A549 (cell line): ENCODE measurements at regions not wholly inside any gene's neighbourhood (a gene's known extent, or its start where the extent isn't known, plus 50 kb on each side); places are given as distances from the start of the nearest gene placed in this dataset.

Experiments used
- CEBPB ChIP-seq, 2 experiments: fragments of >200 bp in 1 of 2; sonication (Bioruptor Twin) in 1 of 2; formaldehyde crosslinking in 1 of 2; IDR thresholded peaks; 2 replicates each; pipeline ENCODE4 v1.6.1; 2012 to 2016
- JUNB ChIP-seq: fragments of >200 bp; sonication (Bioruptor Twin); formaldehyde crosslinking; IDR thresholded peaks from 2 replicates; pipeline ENCODE4 v1.6.1; 2016
- MAFK ChIP-seq: fragments of 450-650 bp; IDR thresholded peaks from 2 replicates; pipeline ENCODE4 v1.6.1; 2014; ENCODE audit not compliant: partially characterized antibody
- POLR2A ChIP-seq: IDR thresholded peaks from 2 replicates; pipeline ENCODE4 v1.6.1; 2012; ENCODE audit warnings: mild to moderate bottlenecking, low read length
- TF ChIP-seq, protein P1 (sequence below): fragments of >200 bp; sonication (Bioruptor Twin); formaldehyde crosslinking; IDR thresholded peaks from 3 replicates; pipeline ENCODE4 v1.5.1; 2016
- TF ChIP-seq, protein P2 (sequence below): fragments of 150-350 bp; IDR thresholded peaks from 2 replicates; pipeline ENCODE4 v1.6.1; 2014; ENCODE audit warnings: low read depth, mild to moderate bottlenecking, low read length
- TF ChIP-seq, protein P3 (sequence below): fragments of >200 bp; sonication (Bioruptor Twin); formaldehyde crosslinking; IDR thresholded peaks from 3 replicates; pipeline ENCODE4 v1.6.1; 2016

DNA sequence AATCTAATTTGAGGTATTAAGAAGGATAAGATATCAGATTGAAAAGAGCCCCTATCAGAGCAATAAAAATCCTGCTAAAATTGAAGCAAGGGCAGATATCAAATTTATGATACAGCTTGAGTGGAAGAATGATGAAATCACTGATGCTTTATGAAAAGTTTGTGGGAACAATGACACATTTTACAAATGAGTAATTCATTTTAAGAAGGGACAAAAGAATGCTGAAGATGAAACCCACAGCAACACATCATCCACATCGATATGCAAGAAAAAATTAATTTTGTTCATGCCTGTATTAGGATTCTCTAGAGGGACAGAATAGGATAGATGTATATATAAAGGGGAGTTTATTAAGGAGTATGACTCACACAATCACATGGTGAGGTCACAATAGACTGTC, 355.6 kb upstream of the GYPC start:
- TF ChIP-seq CEBPB (IDR thresholded peaks at IDR 0.05) (no peak), POLR2A (no peak), JUNB (no peak), MAFK (no peak)
- TF ChIP-seq, protein P1, sequence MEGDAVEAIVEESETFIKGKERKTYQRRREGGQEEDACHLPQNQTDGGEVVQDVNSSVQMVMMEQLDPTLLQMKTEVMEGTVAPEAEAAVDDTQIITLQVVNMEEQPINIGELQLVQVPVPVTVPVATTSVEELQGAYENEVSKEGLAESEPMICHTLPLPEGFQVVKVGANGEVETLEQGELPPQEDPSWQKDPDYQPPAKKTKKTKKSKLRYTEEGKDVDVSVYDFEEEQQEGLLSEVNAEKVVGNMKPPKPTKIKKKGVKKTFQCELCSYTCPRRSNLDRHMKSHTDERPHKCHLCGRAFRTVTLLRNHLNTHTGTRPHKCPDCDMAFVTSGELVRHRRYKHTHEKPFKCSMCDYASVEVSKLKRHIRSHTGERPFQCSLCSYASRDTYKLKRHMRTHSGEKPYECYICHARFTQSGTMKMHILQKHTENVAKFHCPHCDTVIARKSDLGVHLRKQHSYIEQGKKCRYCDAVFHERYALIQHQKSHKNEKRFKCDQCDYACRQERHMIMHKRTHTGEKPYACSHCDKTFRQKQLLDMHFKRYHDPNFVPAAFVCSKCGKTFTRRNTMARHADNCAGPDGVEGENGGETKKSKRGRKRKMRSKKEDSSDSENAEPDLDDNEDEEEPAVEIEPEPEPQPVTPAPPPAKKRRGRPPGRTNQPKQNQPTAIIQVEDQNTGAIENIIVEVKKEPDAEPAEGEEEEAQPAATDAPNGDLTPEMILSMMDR = no peak
- TF ChIP-seq, protein P2, sequence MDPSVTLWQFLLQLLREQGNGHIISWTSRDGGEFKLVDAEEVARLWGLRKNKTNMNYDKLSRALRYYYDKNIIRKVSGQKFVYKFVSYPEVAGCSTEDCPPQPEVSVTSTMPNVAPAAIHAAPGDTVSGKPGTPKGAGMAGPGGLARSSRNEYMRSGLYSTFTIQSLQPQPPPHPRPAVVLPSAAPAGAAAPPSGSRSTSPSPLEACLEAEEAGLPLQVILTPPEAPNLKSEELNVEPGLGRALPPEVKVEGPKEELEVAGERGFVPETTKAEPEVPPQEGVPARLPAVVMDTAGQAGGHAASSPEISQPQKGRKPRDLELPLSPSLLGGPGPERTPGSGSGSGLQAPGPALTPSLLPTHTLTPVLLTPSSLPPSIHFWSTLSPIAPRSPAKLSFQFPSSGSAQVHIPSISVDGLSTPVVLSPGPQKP = no peak
- TF ChIP-seq, protein P3, sequence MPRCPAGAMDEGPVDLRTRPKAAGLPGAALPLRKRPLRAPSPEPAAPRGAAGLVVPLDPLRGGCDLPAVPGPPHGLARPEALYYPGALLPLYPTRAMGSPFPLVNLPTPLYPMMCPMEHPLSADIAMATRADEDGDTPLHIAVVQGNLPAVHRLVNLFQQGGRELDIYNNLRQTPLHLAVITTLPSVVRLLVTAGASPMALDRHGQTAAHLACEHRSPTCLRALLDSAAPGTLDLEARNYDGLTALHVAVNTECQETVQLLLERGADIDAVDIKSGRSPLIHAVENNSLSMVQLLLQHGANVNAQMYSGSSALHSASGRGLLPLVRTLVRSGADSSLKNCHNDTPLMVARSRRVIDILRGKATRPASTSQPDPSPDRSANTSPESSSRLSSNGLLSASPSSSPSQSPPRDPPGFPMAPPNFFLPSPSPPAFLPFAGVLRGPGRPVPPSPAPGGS = no peak
